PC-9 (cell line): ENCODE measurements at regions not wholly inside any gene's neighbourhood (a gene's known extent, or its start where the extent isn't known, plus 50 kb on each side); places are given as distances from the start of the nearest gene placed in this dataset.

ENCODE experiments used
- EZH2 ChIP-seq: fragments of 200-600 bp; sonication (generic); IDR thresholded peaks from 2 replicates; pipeline ENCODE4 v1.8.0; 2017; ENCODE audit warnings: antibody characterized with exemption, low read depth
- TF ChIP-seq, protein P1 (sequence below): fragments of 200-600 bp; sonication (generic); conservative IDR thresholded peaks from 2 replicates; pipeline ENCODE4 v1.6.1; 2017; ENCODE audit warnings: mixed run types, antibody characterized with exemption, mild to moderate bottlenecking, moderate library complexity

DNA sequence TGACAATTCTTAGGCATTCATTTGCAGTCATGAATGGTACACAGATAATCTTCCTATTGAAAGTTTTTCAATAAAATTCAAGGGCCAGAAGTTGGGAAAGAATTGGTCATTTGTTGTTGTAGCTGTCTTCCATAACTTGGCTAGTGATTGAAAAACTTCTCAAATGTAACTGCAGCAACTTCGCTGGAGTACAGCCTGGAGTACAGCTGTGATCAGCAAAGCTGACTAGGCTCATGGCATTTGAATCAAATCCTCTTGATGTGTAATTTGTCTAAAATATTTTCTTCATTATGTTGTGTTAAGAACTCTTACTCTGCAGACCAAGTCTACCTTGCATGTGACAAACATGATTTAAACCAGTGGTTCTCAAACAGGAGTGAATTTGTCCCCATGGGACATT lies 226.5 kb upstream of the STEAP1 start:
- TF ChIP-seq EZH2, result no peak
- TF ChIP-seq, protein P1, sequence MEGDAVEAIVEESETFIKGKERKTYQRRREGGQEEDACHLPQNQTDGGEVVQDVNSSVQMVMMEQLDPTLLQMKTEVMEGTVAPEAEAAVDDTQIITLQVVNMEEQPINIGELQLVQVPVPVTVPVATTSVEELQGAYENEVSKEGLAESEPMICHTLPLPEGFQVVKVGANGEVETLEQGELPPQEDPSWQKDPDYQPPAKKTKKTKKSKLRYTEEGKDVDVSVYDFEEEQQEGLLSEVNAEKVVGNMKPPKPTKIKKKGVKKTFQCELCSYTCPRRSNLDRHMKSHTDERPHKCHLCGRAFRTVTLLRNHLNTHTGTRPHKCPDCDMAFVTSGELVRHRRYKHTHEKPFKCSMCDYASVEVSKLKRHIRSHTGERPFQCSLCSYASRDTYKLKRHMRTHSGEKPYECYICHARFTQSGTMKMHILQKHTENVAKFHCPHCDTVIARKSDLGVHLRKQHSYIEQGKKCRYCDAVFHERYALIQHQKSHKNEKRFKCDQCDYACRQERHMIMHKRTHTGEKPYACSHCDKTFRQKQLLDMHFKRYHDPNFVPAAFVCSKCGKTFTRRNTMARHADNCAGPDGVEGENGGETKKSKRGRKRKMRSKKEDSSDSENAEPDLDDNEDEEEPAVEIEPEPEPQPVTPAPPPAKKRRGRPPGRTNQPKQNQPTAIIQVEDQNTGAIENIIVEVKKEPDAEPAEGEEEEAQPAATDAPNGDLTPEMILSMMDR, result no peak
